OCI-LY3 (cell line): ENCODE measurements at regions not wholly inside any gene's neighbourhood (a gene's known extent, or its start where the extent isn't known, plus 50 kb on each side); places are given as distances from the start of the nearest gene placed in this dataset.
"Not testable (repeated sequence)": the region's sequence is repeated elsewhere in the genome, so short reads cannot be mapped to it uniquely, and the experiment has no call there.

Experiments
- H2AFZ ChIP-seq: fragments of 200-600, 300-600 bp; shearing (Covaris generic); 2 replicates; pipeline ENCODE4 v1.6.0; 2014; ENCODE audit warnings: antibody characterized with exemption, low read depth, low read length
- H3K27ac ChIP-seq: fragments of 200-600, 300-600 bp; sonication (generic); 2 replicates; pipeline ENCODE4 v1.5.1; 2014; ENCODE audit warnings: mild to moderate bottlenecking, low read length, moderate library complexity, mixed read lengths
- H3K27me3 ChIP-seq: fragments of 200-600, 300-600 bp; sonication (generic); 2 replicates; pipeline ENCODE4 v1.6.1; 2014; ENCODE audit warnings: low read depth, low read length, mixed read lengths
- H3K36me3 ChIP-seq: fragments of 200-600, 300-600 bp; sonication (generic); replicated peaks from 2 replicates; pipeline ENCODE3; 2014; ENCODE audit warnings: low read depth, low read length, mixed read lengths
- H3K4me1 ChIP-seq: fragments of 300-600, 200-600 bp; sonication (generic); 2 replicates; pipeline ENCODE4 v1.6.1; 2014; ENCODE audit warnings: low read length, mixed read lengths
- H3K4me2 ChIP-seq: fragments of 200-600, 300-600 bp; sonication (generic); 2 replicates; pipeline ENCODE4 v1.6.1; 2014; ENCODE audit warnings: low read length, mixed read lengths
- H3K4me3 ChIP-seq: fragments of 300-600, 200-600 bp; sonication (generic); 2 replicates; pipeline ENCODE4 v1.5.1; 2014; ENCODE audit warnings: antibody characterized with exemption, mild to moderate bottlenecking, low read length, moderate library complexity
- H3K79me2 ChIP-seq: fragments of 300-600, 200-600 bp; shearing (Covaris generic); 2 replicates; pipeline ENCODE4 v1.6.1; 2014; ENCODE audit warnings: mild to moderate bottlenecking, low read length, mixed read lengths
- H3K9ac ChIP-seq: fragments of 300-600, 200-600 bp; shearing (Covaris generic); 2 replicates; pipeline ENCODE4 v1.6.0; 2014; ENCODE audit warnings: mild to moderate bottlenecking, low read length, moderate library complexity
- H3K9me3 ChIP-seq: fragments of 200-600, 300-600 bp; shearing (Covaris generic); 2 replicates; pipeline ENCODE4 v1.6.1; 2014; ENCODE audit warnings: low read length, mixed read lengths; ENCODE audit not compliant: insufficient read depth
- H4K20me1 ChIP-seq: fragments of 200-600, 300-600 bp; sonication (generic); 2 replicates; pipeline ENCODE4 v1.6.1; 2016; ENCODE audit warnings: low read length, mixed read lengths; ENCODE audit not compliant: insufficient read depth
- CTCF ChIP-seq: fragments of 200-600, 300-600 bp; sonication (generic); IDR thresholded peaks from 2 replicates; pipeline ENCODE4 v1.5.1; 2014; ENCODE audit warnings: antibody characterized with exemption, low read length, low read depth
- EZH2phosphoT487 ChIP-seq: fragments of 200-600 bp; shearing (Covaris generic); IDR thresholded peaks from 2 replicates; pipeline ENCODE4 v1.6.1; 2018; ENCODE audit warnings: antibody characterized with exemption, mixed run types, low read depth

GRCh38 chr12:88816201-88816600, 235.9 kb upstream of the KITLG start:
- Histone ChIP-seq H3K4me2 (no peak overlapping the region), H2AFZ (0 out of 2 replicates have a peak overlapping the region, but pooled peaks have one; percentile 46), H3K27ac (no peak overlapping the region), H3K9me3 (no peaks in the 10 kb centered on the region), H3K36me3 (no peaks in the 10 kb centered on the region), H3K27me3 (no peaks in the 10 kb centered on the region), H3K4me3 (no peak overlapping the region), H3K4me1 (no peaks in the 10 kb centered on the region), H4K20me1 (no peaks in the 10 kb centered on the region), H3K9ac (no peak overlapping the region), H3K79me2 (no peaks in the 10 kb centered on the region)
- TF ChIP-seq CTCF (no peak), EZH2phosphoT487 (no peak)

- H3K4me2 ChIP-seq: no peak overlapping the region
- no peaks in the 10 kb centered on the region for H3K79me2 ChIP-seq
- H3K36me3 ChIP-seq: no peaks in the 10 kb centered on the region
- no peaks in the 10 kb centered on the region for H3K9me3 ChIP-seq
- no peaks in the 10 kb centered on the region for H3K27me3 ChIP-seq
- H4K20me1 ChIP-seq: no peaks in the 10 kb centered on the region
- no peak for TF ChIP-seq EZH2phosphoT487
- no peak for TF ChIP-seq CTCF
- no peak overlapping the region for H2AFZ ChIP-seq
- H3K4me3 ChIP-seq: no peak overlapping the region
- no peak overlapping the region for H3K9ac ChIP-seq
- no peaks in the 10 kb centered on the region for H3K4me1 ChIP-seq
- no peak overlapping the region for H3K27ac ChIP-seq
Observed at GRCh38 chr12:88814779-88815178, 234.5 kb upstream of the KITLG start.

- H2AFZ ChIP-seq: no peak overlapping the region
- no peak for TF ChIP-seq CTCF
- TF ChIP-seq EZH2phosphoT487: no peak
- no peaks in the 10 kb centered on the region for H3K4me1 ChIP-seq
- H3K36me3 ChIP-seq: no peaks in the 10 kb centered on the region
- H3K79me2 ChIP-seq: no peaks in the 10 kb centered on the region
- no peak overlapping the region for H3K27ac ChIP-seq
- H3K27me3 ChIP-seq: no peaks in the 10 kb centered on the region
- H3K9me3 ChIP-seq: no peaks in the 10 kb centered on the region
- H3K9ac ChIP-seq: no peak overlapping the region
- H3K4me2 ChIP-seq: no peak overlapping the region
- no peak overlapping the region for H3K4me3 ChIP-seq
- H4K20me1 ChIP-seq: no peaks in the 10 kb centered on the region
Observed at GRCh38 chr12:88812610-88813009, 232.3 kb upstream of the KITLG start.

- Histone ChIP-seq H2AFZ (no peak overlapping the region), H3K4me3 (no peak overlapping the region), H4K20me1 (no peaks in the 10 kb centered on the region), H3K79me2 (no peaks in the 10 kb centered on the region), H3K27me3 (no peaks in the 10 kb centered on the region), H3K4me1 (no peaks in the 10 kb centered on the region), H3K27ac (no peak overlapping the region), H3K4me2 (no peak overlapping the region), H3K9me3 (no peaks in the 10 kb centered on the region), H3K36me3 (no peaks in the 10 kb centered on the region), H3K9ac (no peak overlapping the region)
- TF ChIP-seq EZH2phosphoT487 (no peak), CTCF (no peak)
Observed at GRCh38 chr12:88810806-88811205, 230.5 kb upstream of the KITLG start.

GRCh38 chr12:88809841-88810240, 229.6 kb upstream of the KITLG start:
- H4K20me1 ChIP-seq, H3K27ac ChIP-seq, H3K4me3 ChIP-seq, H3K4me2 ChIP-seq, H3K79me2 ChIP-seq, H3K9ac ChIP-seq, H3K27me3 ChIP-seq, H3K4me1 ChIP-seq, H3K9me3 ChIP-seq, H3K36me3 ChIP-seq, H2AFZ ChIP-seq: not testable (repeated sequence)
